HCT116 (cell line): ENCODE measurements at regions not wholly inside any gene's neighbourhood (a gene's known extent, or its start where the extent isn't known, plus 50 kb on each side); places are given as distances from the start of the nearest gene placed in this dataset.
"Not testable (repeated sequence)": the region's sequence is repeated elsewhere in the genome, so short reads cannot be mapped to it uniquely, and the experiment has no call there.

Source experiments
- ATAC-seq: fragments of 200-7000 bp; cut with Tn5 transposase; 2 replicates; pipeline ENCODE4 v1.9.1; 2020; ENCODE audit warnings: mild to moderate bottlenecking, moderate library complexity
- BruUV-seq: library from RNA; stranded (reverse); fragments of 400-500 nt; replicated peaks from 2 replicates; lab custom pipeline; 2021; lab: Mats Ljungman, UMichigan
- CTCF ChIA-PET: fragments of 300-600 bp; sonication (Branson Sonifier 250); formaldehyde crosslinking; loops from one replicate; lab custom pipeline; 2021; ENCODE audit warnings: antibody characterized with exemption; lab: Charles Lee
- POLR2A ChIA-PET: fragments of 300-600, 350-600 bp; sonication (Branson Sonifier 250); formaldehyde crosslinking; loops from one replicate; lab custom pipeline; 2021; ENCODE audit warnings: antibody characterized with exemption; lab: Charles Lee
- RAD21 ChIA-PET, 2 experiments: fragments of 300-600 bp; sonication (Branson Sonifier 250); formaldehyde crosslinking; loops; one replicate each; lab custom pipeline; 2023; ENCODE audit warnings: low total read pairs in 2 of 2; ENCODE audit not compliant: uncharacterized antibody in 2 of 2, unreplicated experiment in 2 of 2, low non-redundant PET in 1 of 2; lab: Charles Lee
- DNase-seq: peaks from one replicate; pipeline ENCODE4 v3.0.0-alpha.2; 2010; ENCODE audit warnings: low read depth, low spot score
- H2AFZ ChIP-seq: fragments of 200-600 bp; shearing (Covaris generic), sonication (generic); 2 replicates; pipeline ENCODE4 v1.6.1; 2017; ENCODE audit warnings: low read depth, mixed run types, mixed read lengths, antibody characterized with exemption, low read length; ENCODE audit not compliant: poor library complexity, severe bottlenecking
- H3K27ac ChIP-seq: 2 replicates; pipeline ENCODE4 v1.5.1; 2012; ENCODE audit warnings: low read depth, low read length
- H3K27me3 ChIP-seq: fragments of 200-600 bp; sonication (generic); 2 replicates; pipeline ENCODE4 v1.6.1; 2016; ENCODE audit warnings: mixed run types, low read length, mixed read lengths; ENCODE audit not compliant: insufficient read depth
- H3K36me3 ChIP-seq, 2 experiments: fragments of 200-500 bp in 1 of 2; fragments of 200-600 bp in 1 of 2; sonication (Bioruptor generic) in 1 of 2; sonication (generic) in 1 of 2; 2 replicates each; pipeline versions ENCODE4 v1.5.1 to v1.6.1; 2014 to 2016; ENCODE audit warnings: low read length in 2 of 2, inconsistent platforms in 1 of 2, mixed read lengths in 1 of 2, mixed run types in 1 of 2; ENCODE audit not compliant: insufficient read depth in 2 of 2, control insufficient read depth in 1 of 2
- H3K4me1 ChIP-seq, 2 experiments: fragments of 200-600 bp in 1 of 2; sonication (generic) in 1 of 2; 2 replicates each; pipeline versions ENCODE4 v1.5.1 to v1.6.1; 2012 to 2017; ENCODE audit warnings: low read length in 2 of 2, inconsistent platforms in 1 of 2, mild to moderate bottlenecking in 1 of 2, mixed read lengths in 1 of 2, mixed run types in 1 of 2, moderate library complexity in 1 of 2; ENCODE audit not compliant: insufficient read depth in 2 of 2, control insufficient read depth in 1 of 2
- H3K4me2 ChIP-seq: fragments of 200-600 bp; sonication (generic); 2 replicates; pipeline ENCODE4 v1.6.1; 2017; ENCODE audit warnings: mixed run types, low read length, mixed read lengths
- H3K4me3 ChIP-seq, 2 experiments: fragments of 200-600 bp in 1 of 2; sonication (generic) in 1 of 2; replicated peaks in 1 of 2; 2 replicates each; pipeline ENCODE4 v1.5.1; 2011 to 2016; ENCODE audit warnings: low read length in 2 of 2, control low read depth in 1 of 2, low read depth in 1 of 2, mild to moderate bottlenecking in 1 of 2, mixed read lengths in 1 of 2, mixed run types in 1 of 2
- H3K79me2 ChIP-seq: fragments of 200-600 bp; sonication (generic); 2 replicates; pipeline ENCODE4 v1.6.1; 2017; ENCODE audit warnings: mild to moderate bottlenecking, mixed run types, low read length, moderate library complexity, mixed read lengths; ENCODE audit not compliant: insufficient read depth
- H3K9ac ChIP-seq: fragments of 200-600 bp; sonication (generic); 2 replicates; pipeline ENCODE4 v1.6.1; 2016; ENCODE audit warnings: low read length, mixed read lengths
- H3K9me2 ChIP-seq: fragments of 200-600 bp; sonication (generic), shearing (Covaris generic); 2 replicates; pipeline ENCODE4 v1.6.1; 2017; ENCODE audit warnings: mixed run types, mild to moderate bottlenecking, moderate library complexity; ENCODE audit not compliant: insufficient read depth
- H3K9me3 ChIP-seq, 2 experiments: fragments of 200-500 bp in 1 of 2; fragments of 200-600 bp in 1 of 2; sonication (Bioruptor generic) in 1 of 2; sonication (generic) in 1 of 2; 2 replicates each; pipeline ENCODE4 v1.6.1; 2014 to 2017; ENCODE audit warnings: low read length in 2 of 2, mixed read lengths in 2 of 2, inconsistent platforms in 1 of 2, low read depth in 1 of 2, mild to moderate bottlenecking in 1 of 2, mixed run types in 1 of 2, moderate library complexity in 1 of 2; ENCODE audit not compliant: control insufficient read depth in 1 of 2, insufficient read depth in 1 of 2
- H4K20me1 ChIP-seq: fragments of 200-600 bp; sonication (generic), shearing (Covaris generic); 2 replicates; pipeline ENCODE4 v1.6.1; 2017; ENCODE audit warnings: mixed run types, mild to moderate bottlenecking, moderate library complexity; ENCODE audit not compliant: insufficient read depth
- CEBPB ChIP-seq: IDR thresholded peaks from 2 replicates; pipeline ENCODE4 v1.6.1; 2012; ENCODE audit warnings: low read depth
- EGR1 ChIP-seq: IDR thresholded peaks from 2 replicates; pipeline ENCODE4 v1.6.1; 2012; ENCODE audit warnings: low read depth
- EZH2phosphoT487 ChIP-seq: fragments of 200-600 bp; IDR thresholded peaks from 2 replicates; pipeline ENCODE4 v1.6.1; 2018; ENCODE audit warnings: antibody characterized with exemption, borderline replicate concordance
- FOSL1 ChIP-seq: IDR thresholded peaks from 2 replicates; pipeline ENCODE4 v1.6.1; 2012; ENCODE audit warnings: low read depth
- JUND ChIP-seq: IDR thresholded peaks from 2 replicates; pipeline ENCODE4 v1.6.1; 2012
- POLR2A ChIP-seq: IDR thresholded peaks from 2 replicates; pipeline ENCODE4 v1.7.0; 2011; ENCODE audit warnings: borderline replicate concordance; ENCODE audit not compliant: insufficient read depth, insufficient read length; ENCODE audit errors: extremely low read depth
- RAD21 ChIP-seq: IDR thresholded peaks from 2 replicates; pipeline ENCODE4 v1.6.1; 2012; ENCODE audit warnings: low read depth, mild to moderate bottlenecking
- SP1 ChIP-seq: IDR thresholded peaks from 2 replicates; pipeline ENCODE4 v1.6.1; 2012; ENCODE audit warnings: low read depth
- TCF7L2 ChIP-seq: IDR thresholded peaks from 2 replicates; pipeline ENCODE4 v1.7.0; 2011; ENCODE audit warnings: borderline replicate concordance, inconsistent platforms; ENCODE audit not compliant: insufficient read depth, insufficient read length; ENCODE audit errors: extremely low read depth
- YY1 ChIP-seq: IDR thresholded peaks from 2 replicates; pipeline ENCODE4 v1.6.1; 2011; ENCODE audit warnings: low read length, low read depth, moderate library complexity, mild to moderate bottlenecking; ENCODE audit not compliant: insufficient replicate concordance; ENCODE audit errors: extremely low read depth
- intact Hi-C: fragments of 100-400 bp; cut with micrococcal nuclease; formaldehyde crosslinking; loops from 2 replicates; pipeline ENCODE4 v1.10.0; 2022

DNA sequence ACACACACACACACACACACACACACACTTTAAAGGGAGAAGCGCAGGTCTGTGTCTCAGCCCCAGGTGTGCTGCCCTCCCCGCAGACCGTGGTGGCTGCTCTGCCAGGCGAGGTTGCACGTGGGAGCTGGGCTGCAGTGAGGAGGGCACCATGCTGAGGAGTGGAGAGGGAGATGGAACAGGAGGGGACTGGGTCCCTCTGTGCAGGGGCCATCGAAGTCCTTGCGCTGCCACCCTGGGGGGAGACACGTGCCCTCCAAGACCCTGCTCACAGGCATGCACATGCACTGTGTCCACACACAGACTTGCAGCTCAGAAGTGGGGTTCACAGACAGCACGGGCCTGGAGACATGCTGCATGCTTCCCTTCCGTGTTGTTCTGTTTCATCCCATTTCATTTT lies 65.5 kb upstream of the HGFAC start:
- DNase-seq (no peak), ATAC-seq (no peak)
- H3K4me2 ChIP-seq: no peak overlapping the region
- H3K79me2 ChIP-seq: no peaks in the 10 kb centered on the region
- H3K9me3 ChIP-seq: peaks cover 7 to 9% of the 10 kb centered on the region in 2 experiments; a peak in 2 of 4 replicates
- no peak for TF ChIP-seq YY1
- no peak for TF ChIP-seq EGR1
- TF ChIP-seq RAD21: no peak
- TF ChIP-seq TCF7L2: no peak
- no peaks in the 10 kb centered on the region for H3K4me1 ChIP-seq
- H2AFZ ChIP-seq: no peak overlapping the region
- H4K20me1 ChIP-seq: no peaks in the 10 kb centered on the region
- no peak overlapping the region for H3K9ac ChIP-seq
- BruUV-seq: no TSS peak
- RAD21 ChIA-PET: no interaction called here
- no peak overlapping the region for H3K4me3 ChIP-seq
- H3K36me3 ChIP-seq: no peaks in the 10 kb centered on the region; a peak in 1 of 4 replicates
- no peaks in the 10 kb centered on the region for H3K27me3 ChIP-seq
- intact Hi-C loops: no loop called here
- POLR2A ChIA-PET: no interaction called here
- CTCF ChIA-PET: no interaction called here
- H3K9me2 ChIP-seq: no peaks in the 10 kb centered on the region
- no peak overlapping the region for H3K27ac ChIP-seq

DNA sequence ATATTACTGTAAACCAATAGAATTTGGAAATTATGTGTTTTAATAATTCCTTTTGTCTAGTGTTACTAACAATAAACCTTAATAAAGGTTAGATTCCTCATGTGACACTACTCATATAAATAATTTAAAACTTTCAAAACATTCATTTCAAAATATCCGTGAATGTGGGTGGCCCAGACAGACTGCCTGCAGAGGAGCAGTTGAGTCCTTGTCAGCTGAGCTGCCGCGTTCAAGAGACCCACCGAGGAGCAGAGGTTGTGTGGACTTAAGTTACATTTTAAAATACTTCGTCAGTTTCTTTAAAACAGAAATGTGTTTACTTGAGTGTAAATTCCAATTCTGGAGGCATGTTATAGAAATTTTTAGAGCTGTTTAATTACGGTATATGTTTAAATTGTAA lies 64.2 kb upstream of the HGFAC start:
- H3K9me3 ChIP-seq: peaks cover 7 to 9% of the 10 kb centered on the region in 2 experiments; a peak in 2 of 4 replicates
- ATAC-seq: no peak
- H3K27ac ChIP-seq: no peak overlapping the region
- no peak for TF ChIP-seq CEBPB
- no peak for TF ChIP-seq JUND
- no peak for TF ChIP-seq FOSL1
- no peak for TF ChIP-seq EGR1
- TF ChIP-seq SP1: no peak
- TF ChIP-seq YY1: no peak
- no peak for TF ChIP-seq POLR2A
- no peak for TF ChIP-seq EZH2phosphoT487
- intact Hi-C loops: no loop called here
- no peak overlapping the region for H3K4me3 ChIP-seq
- H3K4me1 ChIP-seq: no peaks in the 10 kb centered on the region
- ChIA-PET RAD21 (no interaction called here), POLR2A (no interaction called here), CTCF (no interaction called here)
- no peaks in the 10 kb centered on the region for H3K79me2 ChIP-seq
- no peak overlapping the region for H2AFZ ChIP-seq
- no peak overlapping the region for H3K4me2 ChIP-seq
- no peaks in the 10 kb centered on the region; a peak in 1 of 4 replicates for H3K36me3 ChIP-seq
- H3K27me3 ChIP-seq: no peaks in the 10 kb centered on the region
- no peaks in the 10 kb centered on the region for H3K9me2 ChIP-seq
- DNase-seq: no peak
- no peaks in the 10 kb centered on the region for H4K20me1 ChIP-seq
- no peak overlapping the region for H3K9ac ChIP-seq
- BruUV-seq: no TSS peak

DNA sequence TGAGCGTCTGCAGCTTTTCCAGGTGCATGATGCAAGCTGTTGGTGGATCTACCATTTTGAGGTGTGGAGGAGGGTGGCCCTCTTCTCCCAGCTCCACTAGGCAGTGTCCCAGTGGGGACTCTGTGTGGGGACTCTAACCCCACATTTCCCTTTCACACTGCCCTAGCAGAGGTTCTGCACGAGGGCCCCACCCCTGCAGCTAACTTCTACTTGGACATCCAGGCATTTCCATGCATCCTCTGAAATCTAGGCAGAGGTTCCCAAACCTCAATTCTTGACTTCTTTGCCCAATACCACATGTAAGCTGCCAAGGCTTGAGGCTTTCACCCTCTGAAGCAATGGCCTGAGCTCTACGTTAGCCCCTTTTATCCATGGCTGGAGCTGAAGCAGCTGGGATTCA lies 61.4 kb upstream of the HGFAC start:
- H2AFZ ChIP-seq, H3K36me3 ChIP-seq, H3K9me2 ChIP-seq, POLR2A ChIA-PET, H3K27me3 ChIP-seq, H3K27ac ChIP-seq, RAD21 ChIA-PET, H3K4me1 ChIP-seq, CTCF ChIA-PET, H3K4me3 ChIP-seq, H4K20me1 ChIP-seq, DNase-seq, intact Hi-C loops, H3K79me2 ChIP-seq, H3K9me3 ChIP-seq, H3K9ac ChIP-seq, ATAC-seq, H3K4me2 ChIP-seq, BruUV-seq: not testable (repeated sequence)

DNA sequence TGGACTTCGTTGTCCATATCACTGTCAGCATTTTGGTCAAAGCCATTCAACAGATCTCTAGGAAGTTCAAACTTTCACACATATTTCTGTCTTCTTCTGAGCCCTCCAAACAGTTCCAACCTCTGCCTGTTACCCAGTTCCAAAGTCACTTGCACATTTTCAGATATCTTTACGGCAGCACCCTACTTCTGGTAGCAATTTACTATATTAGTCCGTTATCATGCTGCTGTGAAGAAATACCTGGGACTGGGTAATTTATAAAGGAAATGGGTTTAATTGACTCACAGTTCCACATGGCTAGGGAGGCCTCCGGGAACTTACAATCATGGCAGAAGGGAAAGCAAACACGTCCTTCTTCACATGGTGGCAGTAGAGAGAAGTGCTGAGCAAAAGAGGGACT lies 60.6 kb upstream of the HGFAC start:
- H4K20me1 ChIP-seq, H3K36me3 ChIP-seq, H3K79me2 ChIP-seq, H3K4me2 ChIP-seq, intact Hi-C loops, H2AFZ ChIP-seq, H3K27me3 ChIP-seq, CTCF ChIA-PET, H3K9me2 ChIP-seq, DNase-seq, BruUV-seq, H3K4me1 ChIP-seq, H3K9ac ChIP-seq, RAD21 ChIA-PET, POLR2A ChIA-PET, ATAC-seq, H3K4me3 ChIP-seq, H3K27ac ChIP-seq, H3K9me3 ChIP-seq: not testable (repeated sequence)
